ENCODE measurements at regions not wholly inside any gene's neighbourhood (a gene's known extent, or its start where the extent isn't known, plus 50 kb on each side); places are given as distances from the start of the nearest gene placed in this dataset.

GRCh38 chr1:95854457-95854856 lies 620.4 kb downstream of the RWDD3 start:
- H3K4me2 ChIP-seq (ENCODE audit: insufficient read depth, low read length), result no peak overlapping the region
- H2AFZ ChIP-seq (ENCODE audit: low read depth, low read length), result no peak overlapping the region
- DNase-seq (ENCODE audit: low read depth, low spot score) (no peak), FAIRE-seq (no peak)
- no peak overlapping the region for H3K27ac ChIP-seq (ENCODE audit: insufficient read depth, low read depth, low read length)
- TF ChIP-seq POLR2A (IDR thresholded peaks at IDR 0.05; ENCODE audit: low read depth, low read length) (no peak), FOS (IDR thresholded peaks at IDR 0.05; ENCODE audit: borderline replicate concordance, insufficient read depth, low read length) (no peak), EZH2 (IDR thresholded peaks at IDR 0.05; ENCODE audit: borderline replicate concordance, low read depth, low read length, severe bottlenecking) (no peak), POLR2AphosphoS5 (IDR thresholded peaks at IDR 0.05; ENCODE audit: insufficient read depth, low read depth, low read length) (no peak), GATA2 (IDR thresholded peaks at IDR 0.05; ENCODE audit: insufficient read depth, insufficient read length, low read depth, low read length) (no peak), JUN (IDR thresholded peaks at IDR 0.05; ENCODE audit: borderline replicate concordance, insufficient read depth, insufficient read length, low read depth) (no peak), MYC (IDR thresholded peaks at IDR 0.05; ENCODE audit: low read depth, low read length) (no peak), MAX (IDR thresholded peaks at IDR 0.05; ENCODE audit: insufficient read depth, insufficient read length) (no peak), CTCF (IDR thresholded peaks at IDR 0.05; ENCODE audit: extremely low read depth in 1 of 2, insufficient read depth in 1 of 2, low read depth in 1 of 2, low read length in 2 of 2) (no peak)
- no peaks in the 10 kb centered on the region for H4K20me1 ChIP-seq (replicated peaks; ENCODE audit: control insufficient read depth, extremely low read depth, insufficient read depth, low read length)
- no peaks in the 10 kb centered on the region for H3K79me2 ChIP-seq (ENCODE audit: control insufficient read depth, insufficient read depth, low read length)
- ChIA-PET POLR2A (no interaction called here), CTCF (no interaction called here)
- H3K9me1 ChIP-seq (replicated peaks; ENCODE audit: control insufficient read depth, extremely low read depth, insufficient read depth, low read length), result no peaks in the 10 kb centered on the region
- no peaks in the 10 kb centered on the region for H3K27me3 ChIP-seq (ENCODE audit: control insufficient read depth in 2 of 2, insufficient read depth in 2 of 2, low read length in 2 of 2)
- no peaks in the 10 kb centered on the region for H3K9me3 ChIP-seq (replicated peaks; ENCODE audit: control insufficient read depth, insufficient read depth, low read length)
- H3K4me1 ChIP-seq (ENCODE audit: control insufficient read depth, extremely low read depth, insufficient read depth, low read length), result no peaks in the 10 kb centered on the region
- no TSS peak for BruUV-seq (replicated peaks)
- dilution Hi-C loops (cut with MboI; ENCODE audit: extremely low pct_ligation_motif_present, low sequenced_read_pairs) (no loop called here), intact Hi-C loops (cut with micrococcal nuclease) (no loop called here)
- no peaks in the 10 kb centered on the region for H3K36me3 ChIP-seq (ENCODE audit: control insufficient read depth in 2 of 2, extremely low read depth in 1 of 2, insufficient read depth in 2 of 2, low read length in 2 of 2)
- H3K9ac ChIP-seq (replicated peaks; ENCODE audit: extremely low read depth, insufficient read depth, low read length), result no peak overlapping the region
- H3K4me3 ChIP-seq (replicated peaks in 1 of 3; ENCODE audit: insufficient read depth in 1 of 3, low read depth in 1 of 3, low read length in 3 of 3), result no peak overlapping the region

Measured in endothelial cell of umbilical vein (primary cell).